HG03575 (cell line): ENCODE measurements at regions not wholly inside any gene's neighbourhood (a gene's known extent, or its start where the extent isn't known, plus 50 kb on each side); places are given as distances from the start of the nearest gene placed in this dataset.

Experiments used
- ATAC-seq: cut with Tn5 transposase; IDR thresholded peaks from one replicate; pipeline ENCODE4 v1.9.1; 2021; ENCODE audit not compliant: unreplicated experiment, insufficient number of reproducible peaks, low FRiP score; ENCODE audit errors: extremely low read depth

- ATAC-seq = no peak
Measured at GRCh38 chr2:226657340-226658053, 142.1 kb downstream of the IRS1 start.

GRCh38 chr2:226656367-226656766, 143.3 kb downstream of the IRS1 start:
- no peak for ATAC-seq

GRCh38 chr2:226655871-226656270, 143.7 kb downstream of the IRS1 start:
- ATAC-seq = no peak

GRCh38 chr2:226652983-226653765, 146.4 kb downstream of the IRS1 start:
- no peak for ATAC-seq

GRCh38 chr2:226652369-226652768, 147.3 kb downstream of the IRS1 start:
- no peak for ATAC-seq

GRCh38 chr2:226649871-226650660, 149.6 kb downstream of the IRS1 start:
- ATAC-seq = peak; percentile 68

GRCh38 chr2:226649201-226649600, 150.4 kb downstream of the IRS1 start:
- ATAC-seq = no peak

GRCh38 chr2:226647621-226648518, 151.8 kb downstream of the IRS1 start:
- no peak for ATAC-seq

- ATAC-seq = no peak
Measured at GRCh38 chr2:226644399-226644865, 155.2 kb downstream of the IRS1 start.

- ATAC-seq = no peak
Measured at GRCh38 chr2:226643946-226644282, 155.7 kb downstream of the IRS1 start.

GRCh38 chr2:226643030-226643945, 156.3 kb downstream of the IRS1 start:
- no peak for ATAC-seq

- ATAC-seq = no peak
Measured at GRCh38 chr2:226641008-226641407, 158.6 kb downstream of the IRS1 start.

- ATAC-seq = no peak
Measured at GRCh38 chr2:226640501-226640900, 159.1 kb downstream of the IRS1 start.

- no peak for ATAC-seq
Measured at GRCh38 chr2:226639550-226639949, 160.1 kb downstream of the IRS1 start.

GRCh38 chr2:226638576-226638975, 161.0 kb downstream of the IRS1 start:
- ATAC-seq = no peak

GRCh38 chr2:226637383-226637782, 162.2 kb downstream of the IRS1 start:
- ATAC-seq = no peak

- no peak for ATAC-seq
Measured at GRCh38 chr2:226636586-226636985, 163.0 kb downstream of the IRS1 start.
